PC-3 (cell line): ENCODE measurements at regions not wholly inside any gene's neighbourhood (a gene's known extent, or its start where the extent isn't known, plus 50 kb on each side); places are given as distances from the start of the nearest gene placed in this dataset.

Experiments
- ATAC-seq: fragments of 200-7000 bp; cut with Tn5 transposase; 2 replicates; pipeline ENCODE4 v1.9.1; 2020; ENCODE audit warnings: mild to moderate bottlenecking, moderate library complexity
- BruUV-seq: library from RNA; stranded (reverse); fragments of 400-500 nt; replicated peaks from 2 replicates; lab custom pipeline; 2021; lab: Mats Ljungman, UMichigan
- CTCF ChIA-PET: fragments of 300-600 bp; sonication (Branson Sonifier 250); formaldehyde crosslinking; loops from one replicate; lab custom pipeline; 2022; ENCODE audit warnings: antibody characterized with exemption; lab: Charles Lee
- POLR2A ChIA-PET: fragments of 300-600 bp; sonication (Branson Sonifier 250); formaldehyde crosslinking; loops from one replicate; lab custom pipeline; 2022; ENCODE audit warnings: antibody characterized with exemption; ENCODE audit not compliant: unreplicated experiment; lab: Charles Lee
- DNase-seq: peaks from one replicate; pipeline ENCODE4 v3.0.0-alpha.2; 2015
- H2AFZ ChIP-seq: fragments of 300-600 bp; sonication (generic); 2 replicates; pipeline ENCODE4 v1.6.0; 2016; ENCODE audit warnings: antibody characterized with exemption, low read length
- H3F3A ChIP-seq: fragments of 300-600 bp; sonication (generic); one replicate; pipeline ENCODE4 v1.6.0; 2017; ENCODE audit warnings: antibody characterized with exemption, low read length, control low read depth, mild to moderate bottlenecking; ENCODE audit not compliant: unreplicated experiment
- H3K27ac ChIP-seq: fragments of 300-600 bp; sonication (generic); 2 replicates; pipeline ENCODE4 v1.5.1; 2016; ENCODE audit warnings: mild to moderate bottlenecking, low read length
- H3K27me3 ChIP-seq: fragments of 300-600 bp; sonication (generic); 2 replicates; pipeline ENCODE4 v1.6.1; 2016; ENCODE audit warnings: low read length, mixed read lengths
- H3K36me3 ChIP-seq: fragments of 300-600 bp; sonication (generic); 2 replicates; pipeline ENCODE4 v1.6.1; 2016; ENCODE audit warnings: low read depth, mixed run types, low read length, mixed read lengths
- H3K4me1 ChIP-seq: fragments of 300-600 bp; sonication (generic); 2 replicates; pipeline ENCODE4 v1.5.1; 2016; ENCODE audit warnings: low read length; ENCODE audit not compliant: insufficient read depth
- H3K4me2 ChIP-seq: fragments of 300-600 bp; sonication (generic); 2 replicates; pipeline ENCODE4 v1.6.0; 2016; ENCODE audit warnings: low read length
- H3K4me3 ChIP-seq: fragments of 300-600 bp; sonication (generic); 2 replicates; pipeline ENCODE4 v1.5.1; 2016; ENCODE audit warnings: mild to moderate bottlenecking, low read length, mixed read lengths
- H3K79me2 ChIP-seq: fragments of 300-600 bp; sonication (generic); 2 replicates; pipeline ENCODE4 v1.6.1; 2017; ENCODE audit warnings: low read length, mixed read lengths
- H3K9ac ChIP-seq: fragments of 300-600 bp; sonication (generic); 2 replicates; pipeline ENCODE4 v1.6.0; 2016; ENCODE audit warnings: mild to moderate bottlenecking, low read length
- H3K9me2 ChIP-seq: fragments of 300-600 bp; sonication (generic); replicated peaks from 2 replicates; pipeline ENCODE4 v1.6.1; 2016; ENCODE audit warnings: mixed run types, low read length, mixed read lengths
- H3K9me3 ChIP-seq: fragments of 300-600 bp; sonication (generic); 2 replicates; pipeline ENCODE4 v1.6.1; 2016; ENCODE audit warnings: low read length, mixed read lengths
- H4K20me1 ChIP-seq: fragments of 300-600 bp; sonication (generic); 2 replicates; pipeline ENCODE4 v1.6.1; 2016; ENCODE audit warnings: low read length, mixed read lengths
- CTCF ChIP-seq: fragments of 300-600 bp; sonication (generic); conservative IDR thresholded peaks from 2 replicates; pipeline ENCODE4 v1.5.1; 2017; ENCODE audit warnings: antibody characterized with exemption, low read depth, mild to moderate bottlenecking, low read length
- EZH2 ChIP-seq: fragments of 300-600 bp; sonication (generic); IDR thresholded peaks from one replicate; pipeline ENCODE4 v1.6.1; 2017; ENCODE audit warnings: antibody characterized with exemption, mild to moderate bottlenecking, low read length; ENCODE audit not compliant: unreplicated experiment
- EZH2phosphoT487 ChIP-seq: fragments of 300-600 bp; sonication (generic); IDR thresholded peaks from 2 replicates; pipeline ENCODE4 v1.6.1; 2018; ENCODE audit warnings: mild to moderate bottlenecking, antibody characterized with exemption, low read length, borderline replicate concordance
- intact Hi-C: fragments of 100-400 bp; cut with micrococcal nuclease; formaldehyde crosslinking; loops from 2 replicates; pipeline ENCODE4 v1.9.0; 2023

DNA sequence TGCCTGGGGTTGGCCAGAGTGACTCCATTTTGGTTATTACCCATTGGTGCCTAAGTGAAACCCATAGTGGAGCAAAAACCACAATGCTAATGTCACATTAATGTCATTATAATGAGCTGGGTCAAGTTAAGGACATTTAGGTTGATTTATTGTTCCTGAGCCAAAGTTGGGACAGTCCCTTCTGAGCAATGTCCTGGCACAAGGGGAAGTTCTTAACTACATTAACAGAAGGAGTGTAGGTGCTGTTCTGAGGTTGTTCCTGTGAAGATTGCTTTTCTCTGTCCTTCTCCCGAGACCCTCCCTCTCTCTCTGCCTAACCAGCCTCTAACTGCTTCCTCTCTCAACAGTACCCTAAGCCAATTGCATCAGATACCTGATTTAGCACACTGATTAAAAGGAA, 1956.8 kb upstream of the PCDH10 start:
- Histone ChIP-seq H3K9me3 (no peaks in the 10 kb centered on the region), H3K4me3 (no peak overlapping the region), H4K20me1 (no peaks in the 10 kb centered on the region), H3K4me1 (no peaks in the 10 kb centered on the region), H3K9me2 (no peaks in the 10 kb centered on the region), H2AFZ (no peak overlapping the region), H3K27ac (no peak overlapping the region), H3K36me3 (no peaks in the 10 kb centered on the region), H3K4me2 (no peak overlapping the region), H3K79me2 (no peaks in the 10 kb centered on the region), H3K27me3 (no peaks in the 10 kb centered on the region), H3F3A (no peaks in the 10 kb centered on the region), H3K9ac (no peak overlapping the region)
- BruUV-seq: no TSS peak
- CTCF ChIA-PET: no interaction called here
- POLR2A ChIA-PET: no interaction called here
- intact Hi-C loops: no loop called here
- DNase-seq: no peak
- no peak for TF ChIP-seq EZH2
- no peak for TF ChIP-seq CTCF
- TF ChIP-seq EZH2phosphoT487: no peak
- no peak for ATAC-seq

DNA sequence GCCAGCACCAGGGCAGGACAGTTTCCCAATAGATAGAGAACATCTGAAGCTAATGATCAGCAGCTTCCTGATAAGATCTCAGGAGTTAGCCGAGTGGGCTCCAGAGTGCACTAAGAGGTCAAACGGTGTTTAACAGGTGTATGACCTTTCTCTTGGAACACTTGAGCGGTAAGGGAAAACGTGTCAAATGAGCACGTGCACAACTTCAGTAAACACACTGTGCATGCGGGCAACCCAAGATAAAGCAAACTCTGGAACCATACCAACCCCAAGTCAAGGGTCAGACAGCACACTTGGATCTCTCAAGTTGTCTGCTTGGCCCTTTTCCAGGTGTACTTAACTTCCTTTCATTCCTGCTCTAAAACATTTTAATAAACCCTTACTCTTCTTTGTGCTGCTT, 1941.5 kb upstream of the PCDH10 start:
- H3K9me3 ChIP-seq: no peaks in the 10 kb centered on the region
- H3K36me3 ChIP-seq: no peaks in the 10 kb centered on the region
- CTCF ChIA-PET: no interaction called here
- no TSS peak for BruUV-seq
- H3F3A ChIP-seq: no peaks in the 10 kb centered on the region
- POLR2A ChIA-PET: no interaction called here
- TF ChIP-seq CTCF (no peak), EZH2phosphoT487 (no peak), EZH2 (no peak)
- H3K4me3 ChIP-seq: no peak overlapping the region
- H2AFZ ChIP-seq: no peak overlapping the region
- H3K4me1 ChIP-seq: no peaks in the 10 kb centered on the region
- intact Hi-C loops: no loop called here
- no peak for DNase-seq
- no peaks in the 10 kb centered on the region for H3K27me3 ChIP-seq
- H3K79me2 ChIP-seq: no peaks in the 10 kb centered on the region
- H3K4me2 ChIP-seq: no peak overlapping the region
- no peak overlapping the region for H3K27ac ChIP-seq
- H3K9me2 ChIP-seq: no peaks in the 10 kb centered on the region
- H3K9ac ChIP-seq: no peak overlapping the region
- H4K20me1 ChIP-seq: no peaks in the 10 kb centered on the region
- ATAC-seq: no peak

- Histone ChIP-seq H3K9me2 (no peaks in the 10 kb centered on the region), H3K4me3 (no peak overlapping the region), H3F3A (no peaks in the 10 kb centered on the region), H3K4me2 (no peak overlapping the region), H3K36me3 (no peaks in the 10 kb centered on the region), H3K9me3 (no peaks in the 10 kb centered on the region), H3K27ac (no peak overlapping the region), H4K20me1 (no peaks in the 10 kb centered on the region), H3K79me2 (no peaks in the 10 kb centered on the region), H3K4me1 (no peaks in the 10 kb centered on the region), H2AFZ (no peak overlapping the region), H3K27me3 (no peaks in the 10 kb centered on the region), H3K9ac (no peak overlapping the region)
- DNase-seq (no peak), ATAC-seq (no peak)
- BruUV-seq: no TSS peak
- intact Hi-C loops: no loop called here
- TF ChIP-seq CTCF (no peak), EZH2phosphoT487 (no peak), EZH2 (no peak)
- ChIA-PET CTCF (no interaction called here), POLR2A (no interaction called here)
Measured at GRCh38 chr4:131248314-131248713, 1900.8 kb upstream of the PCDH10 start.
